ENCODE measurements at regions not wholly inside any gene's neighbourhood (a gene's known extent, or its start where the extent isn't known, plus 50 kb on each side); places are given as distances from the start of the nearest gene placed in this dataset.

- no peak for DNase-seq
These were observed 87.7 kb downstream of the ERCC5 start for GRCh38 chr13:102933523-102933922.

GRCh38 chr13:102933122-102933521 is 87.3 kb downstream of the ERCC5 start:
- no peak for DNase-seq

GRCh38 chr13:102932331-102932730 is 86.5 kb downstream of the ERCC5 start:
- no peak for DNase-seq

- no peak for DNase-seq
These were observed 84.7 kb downstream of the ERCC5 start for GRCh38 chr13:102930566-102930965.

GRCh38 chr13:102928941-102929675 is 83.3 kb downstream of the ERCC5 start:
- DNase-seq: no peak

Data from inflammatory macrophage (primary cell).